Loucy (cell line): ENCODE measurements at regions not wholly inside any gene's neighbourhood (a gene's known extent, or its start where the extent isn't known, plus 50 kb on each side); places are given as distances from the start of the nearest gene placed in this dataset.

ENCODE experiments used
- CTCF ChIP-seq: fragments of 200-600 bp; sonication (generic); conservative IDR thresholded peaks from 2 replicates; pipeline ENCODE4 v1.5.1; 2014; ENCODE audit warnings: mild to moderate bottlenecking, antibody characterized with exemption, low read length
- EZH2phosphoT487 ChIP-seq: fragments of 200-600 bp; IDR thresholded peaks from 2 replicates; pipeline ENCODE4 v1.6.1; 2018; ENCODE audit warnings: antibody characterized with exemption, mild to moderate bottlenecking, moderate library complexity, borderline replicate concordance

- TF ChIP-seq CTCF (no peak), EZH2phosphoT487 (no peak)
Observed at GRCh38 chr5:113808956-113809355, 295.5 kb downstream of the YTHDC2 start.
